SU-DHL-6 (cell line): ENCODE measurements at regions not wholly inside any gene's neighbourhood (a gene's known extent, or its start where the extent isn't known, plus 50 kb on each side); places are given as distances from the start of the nearest gene placed in this dataset.

ENCODE experiments used
- CTCF ChIP-seq: fragments of 200-600 bp; sonication (generic); IDR thresholded peaks from one replicate; pipeline ENCODE4 v1.5.1; 2017; ENCODE audit warnings: antibody characterized with exemption, mild to moderate bottlenecking, low read length, moderate library complexity; ENCODE audit not compliant: insufficient read depth, poor library complexity, severe bottlenecking
- EZH2phosphoT487 ChIP-seq: fragments of 200-600 bp; sonication (generic), shearing (Covaris generic); conservative IDR thresholded peaks from 2 replicates; pipeline ENCODE4 v1.6.1; 2018; ENCODE audit warnings: mild to moderate bottlenecking, antibody characterized with exemption, low read length, moderate library complexity, mixed read lengths

GRCh38 chrX:8345473-8345872, 119.2 kb upstream of the VCX3B start:
- TF ChIP-seq CTCF (no peak), EZH2phosphoT487 (no peak)
